Medulla oblongata (tissue), 1 donor: ENCODE measurements at regions not wholly inside any gene's neighbourhood (a gene's known extent, or its start where the extent isn't known, plus 50 kb on each side); places are given as distances from the start of the nearest gene placed in this dataset.
A peak's percentile ranks its signal among the peaks of the same experiment; 100 is the strongest.

ENCODE experiments used
- DNase-seq: peaks from one replicate; pipeline ENCODE4 v3.0.0-alpha.2; 2015; ENCODE audit errors: extremely low spot score

- no peak for DNase-seq
Measured at GRCh38 chr6:113796038-113796437, 61.1 kb upstream of the MARCKS start.

- no peak for DNase-seq
Measured at GRCh38 chr6:113802779-113803178, 54.4 kb upstream of the MARCKS start.

GRCh38 chr6:113805173-113805790 is 51.9 kb upstream of the MARCKS start:
- DNase-seq, result peak; percentile 57

- DNase-seq, result peak; percentile 55
Measured at GRCh38 chr6:113805811-113806495, 51.2 kb upstream of the MARCKS start.
